ENCODE measurements at regions not wholly inside any gene's neighbourhood (a gene's known extent, or its start where the extent isn't known, plus 50 kb on each side); places are given as distances from the start of the nearest gene placed in this dataset.

DNA sequence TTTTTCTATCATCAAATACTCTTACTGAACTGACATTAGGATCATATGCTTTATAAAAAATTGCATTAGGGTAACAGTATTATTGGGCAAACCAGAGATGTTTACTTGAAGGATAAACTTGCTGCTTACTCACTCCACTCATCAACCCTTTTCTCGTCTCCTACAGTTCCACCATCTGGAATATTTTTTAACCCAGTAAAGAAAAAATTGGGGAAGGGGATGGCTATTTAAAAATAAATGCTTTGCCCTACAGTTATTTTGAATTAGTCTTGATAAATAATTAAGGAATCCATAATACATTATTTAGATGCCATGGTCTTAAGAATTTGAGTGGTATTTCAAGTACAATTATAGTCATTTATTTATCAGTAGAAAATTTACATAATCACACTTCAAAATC, 225.8 kb downstream of the MEF2C start:
- H4K91ac ChIP-seq (replicated peaks; ENCODE audit: insufficient read length, low read length): no peak overlapping the region
- no peak overlapping the region for H2BK20ac ChIP-seq (ENCODE audit: low read length)
- CTCF ChIA-PET (ENCODE audit: partially characterized antibody): interaction anchor here (0.9 to 1.3 kb wide), 3 partner anchors 26 to 55 kb away, joined by 3 to 5 read pairs (median 3); no protein-coding TSS in a partner anchor
- no peak overlapping the region for H2AK5ac ChIP-seq (ENCODE audit: low read depth, low read length)
- H3K9me3 ChIP-seq (ENCODE audit: insufficient read depth in 2 of 2, low read depth in 1 of 2, low read length in 1 of 2): no peaks in the 10 kb centered on the region
- H3K14ac ChIP-seq (ENCODE audit: insufficient read length): no peak overlapping the region
- no peak overlapping the region for H2BK120ac ChIP-seq (replicated peaks; ENCODE audit: low read depth, low read length)
- no peak overlapping the region for H3K23ac ChIP-seq (ENCODE audit: insufficient read length)
- H2BK12ac ChIP-seq (ENCODE audit: low read depth, low read length): no peak overlapping the region
- peaks cover 6% of the 10 kb centered on the region for H3K23me2 ChIP-seq (ENCODE audit: low read depth, low read length)
- no peak overlapping the region for H3K4me2 ChIP-seq (ENCODE audit: insufficient read depth in 1 of 2, low read depth in 2 of 2, low read length in 2 of 2)
- H4K8ac ChIP-seq (ENCODE audit: extremely low read depth, insufficient read depth, low read length): no peak overlapping the region
- H4K20me1 ChIP-seq (replicated peaks in 1 of 2; ENCODE audit: control insufficient read depth in 1 of 2, insufficient read depth in 2 of 2, low read length in 2 of 2): peaks cover 0 to 3% of the 10 kb centered on the region in 2 experiments
- peaks cover 4 to 10% (median 4%) of the 10 kb centered on the region in 4 experiments; a peak in 6 of 7 replicates for H3K4me1 ChIP-seq (replicated peaks in 1 of 4; ENCODE audit: control insufficient read depth in 3 of 4, insufficient read depth in 4 of 4, low read length in 3 of 4)
- no peak overlapping the region for H3K56ac ChIP-seq (replicated peaks; ENCODE audit: insufficient read length, low read depth, low read length)
- peaks cover 1 to 42% (median 16%) of the 10 kb centered on the region in 4 experiments for H3K27me3 ChIP-seq (replicated peaks in 1 of 4; ENCODE audit: control insufficient read depth in 3 of 4, extremely low read depth in 1 of 4, insufficient read depth in 3 of 4, low read length in 3 of 4)
- no peaks in the 10 kb centered on the region for H3K79me1 ChIP-seq (ENCODE audit: low read depth, low read length)
- H2AFZ ChIP-seq (ENCODE audit: low read length): no peak overlapping the region
- H4K5ac ChIP-seq (ENCODE audit: insufficient read length, low read depth, low read length): no peak overlapping the region
- H3K36me3 ChIP-seq (ENCODE audit: control insufficient read depth in 2 of 4, insufficient read depth in 4 of 4, low read length in 3 of 4): no peaks in the 10 kb centered on the region
- FAIRE-seq (no peak), DNase-seq (ENCODE audit: low read depth in 1 of 2, low spot score in 2 of 2) (no peak)
- H2BK5ac ChIP-seq (ENCODE audit: low read depth, low read length): no peak overlapping the region
- POLR2A ChIA-PET (ENCODE audit: partially characterized antibody): no interaction called here
- no peaks in the 10 kb centered on the region for H3K79me2 ChIP-seq (ENCODE audit: control insufficient read depth in 1 of 2, insufficient read depth in 2 of 2, low read length in 2 of 2)
- H3K27ac ChIP-seq (ENCODE audit: low read depth, low read length): no peak overlapping the region
- H3K9ac ChIP-seq (replicated peaks in 1 of 4; ENCODE audit: extremely low read depth in 1 of 4, low read depth in 3 of 4, low read length in 3 of 4): no peak overlapping the region
- WGBS, 2 experiments (ENCODE audit: extremely low coverage in 1 of 2, insufficient coverage in 1 of 2, insufficient read length in 1 of 2, insufficient replicate concordance in 2 of 2, low coverage in 1 of 2, low lambda C conversion rate in 2 of 2, missing lambda C conversion rate in 1 of 2): 96% methylated on average over 1 of the region's 1 CpG; no CpG with 5 or more reads in 1 of the 2 experiments
- H3K4ac ChIP-seq (replicated peaks; ENCODE audit: insufficient read length, low read depth, low read length): no peak overlapping the region
- H3K18ac ChIP-seq (ENCODE audit: extremely low read depth, low read length): no peak overlapping the region
- H3K4me3 ChIP-seq (ENCODE audit: extremely low read depth in 1 of 4, insufficient read depth in 2 of 4, low read depth in 3 of 4, low read length in 4 of 4): no peak overlapping the region
- H2BK15ac ChIP-seq (ENCODE audit: low read length): no peak overlapping the region
- no peak for TF ChIP-seq KDM5A (IDR thresholded peaks at IDR 0.05; ENCODE audit: low read length)
- TF ChIP-seq SRF (IDR thresholded peaks at IDR 0.05; ENCODE audit: low read depth, low read length): no peak
- no peak for TF ChIP-seq CBX8 (IDR thresholded peaks at IDR 0.05; ENCODE audit: borderline replicate concordance, low read depth, low read length)
- no peak for TF ChIP-seq RAD21 (IDR thresholded peaks at IDR 0.05 in 1 of 2, conservative IDR thresholded peaks at IDR 0.05 in 1 of 2; ENCODE audit: low read depth in 2 of 2, low read length in 2 of 2)
- TF ChIP-seq ZNF274 (IDR thresholded peaks at IDR 0.05; ENCODE audit: borderline replicate concordance, extremely low read depth, low read length): no peak
- TF ChIP-seq FOSL1 (IDR thresholded peaks at IDR 0.05; ENCODE audit: insufficient read depth, low read depth, low read length): no peak
- TF ChIP-seq SIN3A (conservative IDR thresholded peaks at IDR 0.05 in 1 of 2, IDR thresholded peaks at IDR 0.05 in 1 of 2; ENCODE audit: low read depth in 1 of 2, low read length in 2 of 2): no peak
- TF ChIP-seq RBBP5 (IDR thresholded peaks at IDR 0.05; ENCODE audit: borderline replicate concordance, low read depth, low read length): no peak
- no peak for TF ChIP-seq POLR2A (IDR thresholded peaks at IDR 0.05; ENCODE audit: control extremely low read depth in 1 of 2, low read depth in 2 of 2, low read length in 2 of 2)
- no peak for TF ChIP-seq GABPA (IDR thresholded peaks at IDR 0.05; ENCODE audit: borderline replicate concordance, insufficient read depth, low read length)
